ENCODE measurements at regions not wholly inside any gene's neighbourhood (a gene's known extent, or its start where the extent isn't known, plus 50 kb on each side); places are given as distances from the start of the nearest gene placed in this dataset.
A peak's percentile ranks its signal among the peaks of the same experiment; 100 is the strongest.

DNA sequence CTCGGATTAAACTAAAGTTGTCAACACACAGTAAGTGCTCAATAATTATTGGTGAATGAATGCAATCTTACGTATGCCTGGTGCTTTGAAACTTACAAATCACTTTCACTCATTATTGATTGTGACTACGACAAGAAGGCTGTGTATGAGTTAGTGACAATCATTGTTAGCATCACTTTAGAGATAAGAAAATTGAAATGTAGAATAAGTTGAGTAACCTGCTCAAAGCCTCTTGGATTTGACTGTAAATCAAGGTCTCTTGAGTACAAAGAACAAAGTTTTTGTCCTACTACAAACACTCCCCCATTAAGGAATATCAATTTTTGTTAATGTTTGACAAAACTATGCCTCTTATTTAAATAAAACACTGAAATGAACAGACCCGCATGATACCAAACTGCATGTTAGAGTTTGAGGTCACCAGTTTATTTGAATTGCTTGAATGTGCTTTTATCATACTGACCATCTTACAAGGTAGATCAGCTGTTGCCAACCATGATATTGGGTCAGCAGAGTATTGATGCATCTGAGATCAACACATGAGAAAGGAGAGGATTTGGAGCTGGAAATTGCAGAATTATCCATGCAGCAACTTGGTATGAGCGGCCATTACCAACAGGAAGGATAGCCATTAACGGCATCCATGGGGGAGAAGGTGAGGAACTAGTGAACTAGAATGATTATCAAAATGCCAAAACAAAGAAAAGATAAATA, 142.1 kb downstream of the IRS1 start (continued):
- TF ChIP-seq, protein P1, sequence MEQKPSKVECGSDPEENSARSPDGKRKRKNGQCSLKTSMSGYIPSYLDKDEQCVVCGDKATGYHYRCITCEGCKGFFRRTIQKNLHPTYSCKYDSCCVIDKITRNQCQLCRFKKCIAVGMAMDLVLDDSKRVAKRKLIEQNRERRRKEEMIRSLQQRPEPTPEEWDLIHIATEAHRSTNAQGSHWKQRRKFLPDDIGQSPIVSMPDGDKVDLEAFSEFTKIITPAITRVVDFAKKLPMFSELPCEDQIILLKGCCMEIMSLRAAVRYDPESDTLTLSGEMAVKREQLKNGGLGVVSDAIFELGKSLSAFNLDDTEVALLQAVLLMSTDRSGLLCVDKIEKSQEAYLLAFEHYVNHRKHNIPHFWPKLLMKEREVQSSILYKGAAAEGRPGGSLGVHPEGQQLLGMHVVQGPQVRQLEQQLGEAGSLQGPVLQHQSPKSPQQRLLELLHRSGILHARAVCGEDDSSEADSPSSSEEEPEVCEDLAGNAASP (CRISPR knock-in tag; IDR thresholded peaks at IDR 0.05; ENCODE audit: borderline replicate concordance), result peak; percentile 58; the same call in 1 of the 2 replicates
- TF ChIP-seq HMG20B (CRISPR knock-in tag; conservative IDR thresholded peaks at IDR 0.05), result peak; percentile 46; the same call in 1 of the 2 replicates
- TF ChIP-seq MZF1 (CRISPR knock-in tag; IDR thresholded peaks at IDR 0.05; ENCODE audit: borderline replicate concordance), result no peak
- TF ChIP-seq ZBTB7A (CRISPR knock-in tag; IDR thresholded peaks at IDR 0.05), result no peak
- TF ChIP-seq FOXK2 (IDR thresholded peaks at IDR 0.05), result no peak
- TF ChIP-seq CHD4 (IDR thresholded peaks at IDR 0.05; ENCODE audit: borderline replicate concordance, low read length), result peak; percentile 65; the same call in 1 of the 2 replicates
- TF ChIP-seq, protein P2, sequence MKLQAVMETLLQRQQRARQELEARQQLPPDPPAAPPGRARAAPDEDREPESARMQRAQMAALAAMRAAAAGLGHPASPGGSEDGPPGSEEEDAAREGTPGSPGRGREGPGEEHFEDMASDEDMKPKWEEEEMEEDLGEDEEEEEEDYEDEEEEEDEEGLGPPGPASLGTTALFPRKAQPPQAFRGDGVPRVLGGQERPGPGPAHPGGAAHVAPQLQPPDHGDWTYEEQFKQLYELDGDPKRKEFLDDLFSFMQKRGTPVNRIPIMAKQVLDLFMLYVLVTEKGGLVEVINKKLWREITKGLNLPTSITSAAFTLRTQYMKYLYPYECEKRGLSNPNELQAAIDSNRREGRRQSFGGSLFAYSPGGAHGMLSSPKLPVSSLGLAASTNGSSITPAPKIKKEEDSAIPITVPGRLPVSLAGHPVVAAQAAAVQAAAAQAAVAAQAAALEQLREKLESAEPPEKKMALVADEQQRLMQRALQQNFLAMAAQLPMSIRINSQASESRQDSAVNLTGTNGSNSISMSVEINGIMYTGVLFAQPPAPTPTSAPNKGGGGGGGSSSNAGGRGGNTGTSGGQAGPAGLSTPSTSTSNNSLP (IDR thresholded peaks at IDR 0.05; ENCODE audit: low read depth, low read length), result peak; percentile 96
- TF ChIP-seq ZNF550 (CRISPR knock-in tag; IDR thresholded peaks at IDR 0.05; ENCODE audit: borderline replicate concordance), result no peak
- no peak for TF ChIP-seq GMEB2 (CRISPR knock-in tag; IDR thresholded peaks at IDR 0.05; ENCODE audit: low read depth)
- TF ChIP-seq KLF11 (CRISPR knock-in tag; IDR thresholded peaks at IDR 0.05), result peak; percentile 16; the same call in 1 of the 2 replicates
- TF ChIP-seq ZIK1 (CRISPR knock-in tag; IDR thresholded peaks at IDR 0.05; ENCODE audit: borderline replicate concordance, low read depth), result no peak
- TF ChIP-seq, protein P3, sequence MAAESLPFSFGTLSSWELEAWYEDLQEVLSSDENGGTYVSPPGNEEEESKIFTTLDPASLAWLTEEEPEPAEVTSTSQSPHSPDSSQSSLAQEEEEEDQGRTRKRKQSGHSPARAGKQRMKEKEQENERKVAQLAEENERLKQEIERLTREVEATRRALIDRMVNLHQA (CRISPR knock-in tag; IDR thresholded peaks at IDR 0.05), result no peak
- peak; percentile 96 for TF ChIP-seq MIXL1 (CRISPR knock-in tag; IDR thresholded peaks at IDR 0.05)
- TF ChIP-seq, protein P4, sequence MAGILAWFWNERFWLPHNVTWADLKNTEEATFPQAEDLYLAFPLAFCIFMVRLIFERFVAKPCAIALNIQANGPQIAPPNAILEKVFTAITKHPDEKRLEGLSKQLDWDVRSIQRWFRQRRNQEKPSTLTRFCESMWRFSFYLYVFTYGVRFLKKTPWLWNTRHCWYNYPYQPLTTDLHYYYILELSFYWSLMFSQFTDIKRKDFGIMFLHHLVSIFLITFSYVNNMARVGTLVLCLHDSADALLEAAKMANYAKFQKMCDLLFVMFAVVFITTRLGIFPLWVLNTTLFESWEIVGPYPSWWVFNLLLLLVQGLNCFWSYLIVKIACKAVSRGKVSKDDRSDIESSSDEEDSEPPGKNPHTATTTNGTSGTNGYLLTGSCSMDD (CRISPR knock-in tag; IDR thresholded peaks at IDR 0.05), result no peak
- no peak for TF ChIP-seq FOSL2 (CRISPR knock-in tag; IDR thresholded peaks at IDR 0.05)
- TF ChIP-seq MAFG (CRISPR knock-in tag; IDR thresholded peaks at IDR 0.05), result no peak
- TF ChIP-seq THAP7 (CRISPR knock-in tag; IDR thresholded peaks at IDR 0.05), result no peak
- no peak for TF ChIP-seq ATF7 (IDR thresholded peaks at IDR 0.05)
- TF ChIP-seq ATF7 (CRISPR knock-in tag; IDR thresholded peaks at IDR 0.05), result no peak
- TF ChIP-seq ZNF678 (CRISPR knock-in tag; IDR thresholded peaks at IDR 0.05), result no peak
- TF ChIP-seq, protein P5, sequence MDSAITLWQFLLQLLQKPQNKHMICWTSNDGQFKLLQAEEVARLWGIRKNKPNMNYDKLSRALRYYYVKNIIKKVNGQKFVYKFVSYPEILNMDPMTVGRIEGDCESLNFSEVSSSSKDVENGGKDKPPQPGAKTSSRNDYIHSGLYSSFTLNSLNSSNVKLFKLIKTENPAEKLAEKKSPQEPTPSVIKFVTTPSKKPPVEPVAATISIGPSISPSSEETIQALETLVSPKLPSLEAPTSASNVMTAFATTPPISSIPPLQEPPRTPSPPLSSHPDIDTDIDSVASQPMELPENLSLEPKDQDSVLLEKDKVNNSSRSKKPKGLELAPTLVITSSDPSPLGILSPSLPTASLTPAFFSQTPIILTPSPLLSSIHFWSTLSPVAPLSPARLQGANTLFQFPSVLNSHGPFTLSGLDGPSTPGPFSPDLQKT (CRISPR knock-in tag; IDR thresholded peaks at IDR 0.05; ENCODE audit: borderline replicate concordance), result no peak
- TF ChIP-seq AGO2 (optimal IDR thresholded peaks at IDR 0.05; ENCODE audit: low read depth, low read length), result no peak
